Transverse colon (tissue), 4 donors: ENCODE measurements at regions not wholly inside any gene's neighbourhood (a gene's known extent, or its start where the extent isn't known, plus 50 kb on each side); places are given as distances from the start of the nearest gene placed in this dataset.

ENCODE experiments used
- DNase-seq: peaks from one replicate; pipeline ENCODE4 v3.0.0-alpha.2; 2019
- H3K27ac ChIP-seq, 4 donors: fragments of 200-600 bp; sonication (generic); 2 replicates each; pipeline ENCODE4 v1.5.1; 2016 to 2018; ENCODE audit warnings: inconsistent platforms in 4 of 4
- H3K27me3 ChIP-seq: fragments of 200-600 bp; sonication (generic); 2 replicates; pipeline ENCODE4 v1.5.1; 2017; ENCODE audit warnings: inconsistent platforms
- H3K36me3 ChIP-seq, 4 donors: fragments of 200-600 bp; sonication (generic); 2 replicates each; pipeline ENCODE4 v1.5.1; 2017 to 2019; ENCODE audit warnings: inconsistent platforms in 4 of 4
- H3K4me1 ChIP-seq, 4 donors: fragments of 200-600 bp; sonication (generic); 2 replicates each; pipeline ENCODE4 v1.5.1; 2017 to 2020; ENCODE audit warnings: inconsistent platforms in 4 of 4
- H3K4me3 ChIP-seq, 4 donors: fragments of 200-600 bp; sonication (generic); 1 replicate in 1 of 4; 2 replicates in 3 of 4; pipeline versions ENCODE4 v1.5.1 to v1.6.1; 2017 to 2019; ENCODE audit warnings: inconsistent platforms in 4 of 4
- H3K9me3 ChIP-seq, 2 donors: fragments of 200-600 bp; sonication (generic); 2 replicates each; pipeline ENCODE4 v1.5.1; 2017 to 2019; ENCODE audit warnings: inconsistent platforms in 2 of 2
- EP300 ChIP-seq: sonication (generic); formaldehyde crosslinking; IDR thresholded peaks from one replicate; pipeline ENCODE4 v1.6.1; 2017; ENCODE audit warnings: antibody characterized with exemption, low read depth
- POLR2A ChIP-seq: fragments of 450-650 bp; IDR thresholded peaks from one replicate; pipeline ENCODE4 v1.6.1; 2016; ENCODE audit warnings: antibody characterized with exemption, mild to moderate bottlenecking, moderate library complexity
- POLR2AphosphoS5 ChIP-seq, 3 donors: sonication (generic); formaldehyde crosslinking; IDR thresholded peaks; one replicate each; pipeline ENCODE4 v1.6.1; 2016; ENCODE audit warnings: antibody characterized with exemption in 3 of 3
- WGBS, 2 donors: methylation state at CpG; one replicate each; pipeline ENCODE4 v1.1.5; 2018; ENCODE audit warnings: low coverage in 1 of 2; 5-methylcytosine and 5-hydroxymethylcytosine counted together
- in situ Hi-C, 4 donors: fragments of 200-750 bp; cut with MboI; loops; one replicate each; pipeline versions ENCODE4 v1.15.0 to v1.15.1; 2017; ENCODE audit warnings: low sequenced_read_pairs in 3 of 4, low pct_ligation_motif_present in 1 of 4, low pct_unique_long_range_greater_than_20kb in 1 of 4
- intact Hi-C: fragments of 100-400 bp; cut with DNase I; formaldehyde crosslinking; loops from one replicate; pipeline ENCODE4 v1.15.1; 2023; ENCODE audit warnings: low total_unique reads
- TF ChIP-seq, protein P1 (sequence below), 5 experiments: fragments of 200-600 bp in 3 of 5; fragments of 450-650 bp in 2 of 5; sonication (generic) in 3 of 5; IDR thresholded peaks; 1 replicate in 2 of 5; 2 replicates in 3 of 5; pipeline ENCODE4 v1.5.1; 2016 to 2017; ENCODE audit warnings: antibody characterized with exemption in 5 of 5, inconsistent platforms in 3 of 5, mild to moderate bottlenecking in 2 of 5, moderate library complexity in 1 of 5

DNA sequence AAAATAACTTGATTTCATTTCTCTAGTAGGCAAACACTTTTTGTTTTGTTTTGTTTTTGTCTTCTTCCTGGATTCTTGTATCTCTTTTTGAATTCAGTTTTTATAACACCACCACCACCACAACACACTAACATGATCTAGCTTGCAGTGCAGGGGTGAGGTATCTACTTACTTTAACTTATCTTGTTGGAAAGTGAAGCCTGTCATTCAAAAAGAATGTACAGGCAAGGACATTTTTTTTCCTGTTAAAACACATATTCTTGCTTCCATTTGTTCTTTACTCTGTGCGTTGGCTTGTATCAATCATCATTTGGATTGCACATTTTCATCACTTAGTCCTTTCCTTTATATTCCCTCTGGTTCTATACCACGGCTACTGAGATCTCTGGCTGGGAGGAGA, 824.2 kb downstream of the PLCL1 start:
- in situ Hi-C loops (no loop called here), intact Hi-C loops (no loop called here)
- no peaks in the 10 kb centered on the region for H3K36me3 ChIP-seq
- TF ChIP-seq POLR2AphosphoS5 (IDR thresholded peaks at IDR 0.05) (no peak), EP300 (no peak), POLR2A (no peak)
- TF ChIP-seq, protein P1, sequence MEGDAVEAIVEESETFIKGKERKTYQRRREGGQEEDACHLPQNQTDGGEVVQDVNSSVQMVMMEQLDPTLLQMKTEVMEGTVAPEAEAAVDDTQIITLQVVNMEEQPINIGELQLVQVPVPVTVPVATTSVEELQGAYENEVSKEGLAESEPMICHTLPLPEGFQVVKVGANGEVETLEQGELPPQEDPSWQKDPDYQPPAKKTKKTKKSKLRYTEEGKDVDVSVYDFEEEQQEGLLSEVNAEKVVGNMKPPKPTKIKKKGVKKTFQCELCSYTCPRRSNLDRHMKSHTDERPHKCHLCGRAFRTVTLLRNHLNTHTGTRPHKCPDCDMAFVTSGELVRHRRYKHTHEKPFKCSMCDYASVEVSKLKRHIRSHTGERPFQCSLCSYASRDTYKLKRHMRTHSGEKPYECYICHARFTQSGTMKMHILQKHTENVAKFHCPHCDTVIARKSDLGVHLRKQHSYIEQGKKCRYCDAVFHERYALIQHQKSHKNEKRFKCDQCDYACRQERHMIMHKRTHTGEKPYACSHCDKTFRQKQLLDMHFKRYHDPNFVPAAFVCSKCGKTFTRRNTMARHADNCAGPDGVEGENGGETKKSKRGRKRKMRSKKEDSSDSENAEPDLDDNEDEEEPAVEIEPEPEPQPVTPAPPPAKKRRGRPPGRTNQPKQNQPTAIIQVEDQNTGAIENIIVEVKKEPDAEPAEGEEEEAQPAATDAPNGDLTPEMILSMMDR (IDR thresholded peaks at IDR 0.05): no peak
- no peak for DNase-seq
- no peaks in the 10 kb centered on the region for H3K4me1 ChIP-seq
- H3K27me3 ChIP-seq: no peaks in the 10 kb centered on the region
- H3K4me3 ChIP-seq: no peak overlapping the region
- no peak overlapping the region for H3K27ac ChIP-seq
- no peaks in the 10 kb centered on the region for H3K9me3 ChIP-seq
- WGBS, 2 donors: 85 to 90% methylated on average over 2 of the region's 2 CpGs

DNA sequence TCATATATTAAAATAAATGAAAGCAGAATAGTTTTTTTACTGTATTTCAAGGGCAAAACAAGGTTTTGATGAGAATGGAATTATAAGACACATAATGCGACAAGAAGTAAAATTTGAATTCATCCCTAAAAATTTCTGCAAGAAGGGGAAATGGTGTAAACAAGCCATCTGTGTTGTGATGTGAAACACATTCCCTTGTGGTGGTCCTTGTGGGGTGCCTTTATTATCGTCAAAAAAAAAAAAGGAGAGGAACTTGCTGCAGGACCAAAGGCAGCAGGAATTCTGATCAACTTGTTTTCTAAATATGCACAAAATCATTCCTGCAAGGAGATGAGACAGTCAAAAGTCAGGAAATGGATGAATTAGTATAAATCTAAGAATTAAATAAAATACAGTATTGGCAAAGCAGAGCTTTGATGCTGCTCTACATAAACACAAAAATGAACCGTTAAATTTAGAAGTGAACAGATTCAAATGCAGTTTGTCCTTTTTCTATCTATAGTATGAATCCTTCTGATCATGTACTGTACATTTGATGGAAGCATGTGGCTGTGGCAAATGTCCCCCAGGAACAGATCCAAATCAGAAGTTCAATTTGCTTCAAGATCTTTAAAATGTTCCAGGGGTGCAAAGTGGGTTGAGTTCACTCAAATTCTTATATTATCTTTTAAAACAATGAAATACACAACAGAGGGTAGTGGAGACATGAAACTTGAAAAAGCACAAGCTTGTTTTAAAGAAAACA, 818.8 kb downstream of the PLCL1 start:
- no peaks in the 10 kb centered on the region for H3K9me3 ChIP-seq
- WGBS, 2 donors: 78 to 86% methylated on average over 3 of the region's 3 CpGs
- no peak for DNase-seq
- no peaks in the 10 kb centered on the region for H3K4me1 ChIP-seq
- in situ Hi-C loops: no loop called here
- TF ChIP-seq EP300 (no peak), POLR2AphosphoS5 (IDR thresholded peaks at IDR 0.05) (no peak), POLR2A (no peak)
- TF ChIP-seq, protein P1 (IDR thresholded peaks at IDR 0.05): no peak
- no peak overlapping the region for H3K4me3 ChIP-seq
- no peaks in the 10 kb centered on the region for H3K36me3 ChIP-seq
- H3K27ac ChIP-seq: no peak overlapping the region
- intact Hi-C loops: no loop called here
- H3K27me3 ChIP-seq: no peaks in the 10 kb centered on the region

DNA sequence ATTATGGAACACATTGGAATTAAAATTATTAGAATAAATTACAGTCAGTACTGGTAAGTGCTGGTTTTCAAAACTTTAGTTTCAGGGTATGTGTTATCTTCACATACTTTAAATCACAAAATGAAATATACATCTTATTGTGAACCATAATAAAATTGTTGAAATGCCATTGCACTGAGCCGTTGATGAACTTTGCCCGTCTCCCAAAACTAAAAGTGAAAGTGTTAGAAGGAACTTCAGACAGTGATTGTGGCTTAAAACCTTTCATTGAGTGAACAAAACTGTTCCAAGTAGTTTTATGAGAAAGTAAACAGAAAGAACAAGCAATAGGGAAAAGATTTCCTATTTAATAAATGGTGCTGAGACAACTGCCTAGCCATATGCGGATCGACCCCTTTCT, 811.6 kb downstream of the PLCL1 start:
- H3K4me3 ChIP-seq: peak overlapping the region in 1 of 4 donors; percentile 18
- peak; percentile 51 for DNase-seq

DNA sequence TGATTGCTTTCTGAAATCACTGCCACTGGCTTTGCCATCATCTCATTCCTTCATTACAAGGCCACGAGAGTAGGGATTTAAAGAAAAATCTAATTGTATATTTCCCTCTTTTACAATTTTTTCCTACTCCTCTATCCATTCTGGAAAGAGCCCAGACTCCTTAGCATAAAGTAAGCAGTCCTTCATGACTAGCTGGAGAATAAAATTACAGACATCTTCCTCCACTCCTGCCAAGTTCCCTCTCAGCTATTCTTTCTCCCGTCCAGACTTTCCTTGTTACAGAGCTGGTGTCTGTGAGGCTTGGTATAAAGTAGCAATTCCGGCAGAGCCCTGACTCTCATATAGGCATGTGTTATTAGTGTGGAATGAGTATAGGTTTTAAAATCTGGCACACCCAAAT, 806.8 kb downstream of the PLCL1 start:
- Histone ChIP-seq H3K9me3 (no peaks in the 10 kb centered on the region), H3K27ac (no peak overlapping the region), H3K4me3 (no peak overlapping the region), H3K27me3 (no peaks in the 10 kb centered on the region), H3K4me1 (peaks cover 0 to 7% (median 0%) of the 10 kb centered on the region in 4 donors), H3K36me3 (no peaks in the 10 kb centered on the region)
- no peak for DNase-seq
- intact Hi-C loops: no loop called here
- 62 to 79% methylated on average over 3 of the region's 3 CpGs for WGBS, 2 donors
- TF ChIP-seq POLR2A (no peak), EP300 (no peak), POLR2AphosphoS5 (IDR thresholded peaks at IDR 0.05) (no peak)
- TF ChIP-seq, protein P1 (IDR thresholded peaks at IDR 0.05): no peak
- in situ Hi-C loops: no loop called here

More for the DNA sequence above, 811.6 kb downstream of the PLCL1 start:
- Histone ChIP-seq H3K27me3 (no peaks in the 10 kb centered on the region), H3K9me3 (no peaks in the 10 kb centered on the region), H3K27ac (peak overlapping the region; percentile 7 to 66 (median 36)), H3K4me1 (peaks cover 0 to 10% (median 0%) of the 10 kb centered on the region in 4 donors), H3K36me3 (no peaks in the 10 kb centered on the region)
- in situ Hi-C loops (no loop called here), intact Hi-C loops (no loop called here)
- TF ChIP-seq, protein P1 (IDR thresholded peaks at IDR 0.05): no peak
- TF ChIP-seq EP300: peak; percentile 18
- peak in 1 of 3 donors; percentile 31 for TF ChIP-seq POLR2AphosphoS5 (IDR thresholded peaks at IDR 0.05)
- TF ChIP-seq POLR2A: no peak
- 16 to 26% methylated on average over 4 of the region's 4 CpGs for WGBS, 2 donors
